ENCODE measurements at regions not wholly inside any gene's neighbourhood (a gene's known extent, or its start where the extent isn't known, plus 50 kb on each side); places are given as distances from the start of the nearest gene placed in this dataset.
"Not testable (repeated sequence)": the region's sequence is repeated elsewhere in the genome, so short reads cannot be mapped to it uniquely, and the experiment has no call there.

- Histone ChIP-seq H3K36me3 (ENCODE audit: insufficient read depth, low read length) (no peaks in the 10 kb centered on the region), H2AFZ (ENCODE audit: low read depth, low read length) (no peak overlapping the region), H3K27ac (ENCODE audit: low read length) (no peak overlapping the region), H3K27me3 (ENCODE audit: insufficient read depth, low read depth, low read length) (no peaks in the 10 kb centered on the region), H4K20me1 (ENCODE audit: insufficient read depth) (no peaks in the 10 kb centered on the region), H3K9me3 (ENCODE audit: low read length) (no peaks in the 10 kb centered on the region), H3K9ac (ENCODE audit: low read length) (no peak overlapping the region), H3K9me2 (ENCODE audit: insufficient read depth, low read length) (no peaks in the 10 kb centered on the region), H3F3A (ENCODE audit: insufficient read depth, low read length, poor library complexity, severe bottlenecking) (no peaks in the 10 kb centered on the region), H3K4me2 (ENCODE audit: low read length) (no peak overlapping the region), H3K79me2 (replicated peaks; ENCODE audit: insufficient read depth, low read length) (no peaks in the 10 kb centered on the region), H3K4me3 (ENCODE audit: low read length) (no peak overlapping the region)
- TF ChIP-seq RAD21 (conservative IDR thresholded peaks at IDR 0.05) (no peak), EP300 (conservative IDR thresholded peaks at IDR 0.05; ENCODE audit: poor library complexity, severe bottlenecking) (no peak), EZH2 (IDR thresholded peaks at IDR 0.05; ENCODE audit: borderline replicate concordance, insufficient read depth, low read length, poor library complexity, severe bottlenecking) (no peak), SMC3 (conservative IDR thresholded peaks at IDR 0.05; ENCODE audit: poor library complexity) (no peak), REST (IDR thresholded peaks at IDR 0.05; ENCODE audit: borderline replicate concordance) (no peak), CTCF (IDR thresholded peaks at IDR 0.05; ENCODE audit: poor library complexity, severe bottlenecking) (no peak), MXI1 (conservative IDR thresholded peaks at IDR 0.05; ENCODE audit: poor library complexity, severe bottlenecking) (no peak), POLR2AphosphoS5 (IDR thresholded peaks at IDR 0.05) (no peak)
These were observed 382.7 kb upstream of the NPAP1 start for GRCh38 chr15:24292837-24293236.

- H3K9me2 ChIP-seq (ENCODE audit: insufficient read depth, low read length); H3K36me3 ChIP-seq (ENCODE audit: insufficient read depth, low read length); H4K20me1 ChIP-seq (ENCODE audit: insufficient read depth); H3F3A ChIP-seq (ENCODE audit: insufficient read depth, low read length, poor library complexity, severe bottlenecking); H3K9me3 ChIP-seq (ENCODE audit: low read length); H2AFZ ChIP-seq (ENCODE audit: low read depth, low read length); H3K27me3 ChIP-seq (ENCODE audit: insufficient read depth, low read depth, low read length); H3K27ac ChIP-seq (ENCODE audit: low read length); H3K4me3 ChIP-seq (ENCODE audit: low read length); H3K9ac ChIP-seq (ENCODE audit: low read length); H3K4me2 ChIP-seq (ENCODE audit: low read length); H3K79me2 ChIP-seq (replicated peaks; ENCODE audit: insufficient read depth, low read length): not testable (repeated sequence)
These were observed 374.7 kb upstream of the NPAP1 start for GRCh38 chr15:24300804-24301368.

GRCh38 chr15:24301999-24302398 is 373.6 kb upstream of the NPAP1 start:
- not testable (repeated sequence) for H3K4me3 ChIP-seq (ENCODE audit: low read length); H2AFZ ChIP-seq (ENCODE audit: low read depth, low read length); H3K9me2 ChIP-seq (ENCODE audit: insufficient read depth, low read length); H3K79me2 ChIP-seq (replicated peaks; ENCODE audit: insufficient read depth, low read length); H3K4me2 ChIP-seq (ENCODE audit: low read length); H3K9me3 ChIP-seq (ENCODE audit: low read length); H4K20me1 ChIP-seq (ENCODE audit: insufficient read depth); H3K9ac ChIP-seq (ENCODE audit: low read length); H3K27ac ChIP-seq (ENCODE audit: low read length); H3K36me3 ChIP-seq (ENCODE audit: insufficient read depth, low read length); H3K27me3 ChIP-seq (ENCODE audit: insufficient read depth, low read depth, low read length); H3F3A ChIP-seq (ENCODE audit: insufficient read depth, low read length, poor library complexity, severe bottlenecking)

GRCh38 chr15:24304747-24305146 is 370.8 kb upstream of the NPAP1 start:
- not testable (repeated sequence) for H2AFZ ChIP-seq (ENCODE audit: low read depth, low read length); H3K27me3 ChIP-seq (ENCODE audit: insufficient read depth, low read depth, low read length); H3K9ac ChIP-seq (ENCODE audit: low read length); H3K9me2 ChIP-seq (ENCODE audit: insufficient read depth, low read length); H3K4me3 ChIP-seq (ENCODE audit: low read length); H3K9me3 ChIP-seq (ENCODE audit: low read length); H3K27ac ChIP-seq (ENCODE audit: low read length); H3F3A ChIP-seq (ENCODE audit: insufficient read depth, low read length, poor library complexity, severe bottlenecking); H4K20me1 ChIP-seq (ENCODE audit: insufficient read depth); H3K36me3 ChIP-seq (ENCODE audit: insufficient read depth, low read length); H3K4me2 ChIP-seq (ENCODE audit: low read length); H3K79me2 ChIP-seq (replicated peaks; ENCODE audit: insufficient read depth, low read length)

- not testable (repeated sequence) for H3K4me3 ChIP-seq (ENCODE audit: low read length); H4K20me1 ChIP-seq (ENCODE audit: insufficient read depth); H3K9ac ChIP-seq (ENCODE audit: low read length); H3K9me3 ChIP-seq (ENCODE audit: low read length); H3K4me2 ChIP-seq (ENCODE audit: low read length); H3K27me3 ChIP-seq (ENCODE audit: insufficient read depth, low read depth, low read length); H3F3A ChIP-seq (ENCODE audit: insufficient read depth, low read length, poor library complexity, severe bottlenecking); H3K79me2 ChIP-seq (replicated peaks; ENCODE audit: insufficient read depth, low read length); H3K36me3 ChIP-seq (ENCODE audit: insufficient read depth, low read length); H3K27ac ChIP-seq (ENCODE audit: low read length); H3K9me2 ChIP-seq (ENCODE audit: insufficient read depth, low read length); H2AFZ ChIP-seq (ENCODE audit: low read depth, low read length)
These were observed 369.9 kb upstream of the NPAP1 start for GRCh38 chr15:24305643-24306042.

All from neural cell (in vitro differentiated cells).